Neural cell (in vitro differentiated cells): ENCODE measurements at regions not wholly inside any gene's neighbourhood (a gene's known extent, or its start where the extent isn't known, plus 50 kb on each side); places are given as distances from the start of the nearest gene placed in this dataset.

Experiments used
- H2AFZ ChIP-seq: fragments of 200-600, 300-800 bp; sonication (generic), shearing (Covaris generic); 2 replicates; pipeline ENCODE4 v1.6.0; 2014; ENCODE audit warnings: low read depth, mild to moderate bottlenecking, antibody characterized with exemption, low read length, moderate library complexity
- H3F3A ChIP-seq: fragments of 200-600 bp; shearing (Covaris generic); 2 replicates; pipeline ENCODE4 v1.6.1; 2016; ENCODE audit warnings: mild to moderate bottlenecking, moderate library complexity, mixed read lengths, antibody characterized with exemption, low read length; ENCODE audit not compliant: insufficient read depth, poor library complexity, severe bottlenecking
- H3K27ac ChIP-seq: fragments of 200-600, 300-800 bp; sonication (generic), shearing (Covaris generic); 2 replicates; pipeline ENCODE4 v1.5.1; 2014; ENCODE audit warnings: mild to moderate bottlenecking, low read length, moderate library complexity
- H3K27me3 ChIP-seq: fragments of 300-800, 200-600 bp; sonication (generic), shearing (Covaris generic); 2 replicates; pipeline ENCODE4 v1.6.0; 2014; ENCODE audit warnings: mild to moderate bottlenecking, low read depth, low read length, moderate library complexity; ENCODE audit not compliant: insufficient read depth
- H3K36me3 ChIP-seq: fragments of 300-800, 200-600 bp; sonication (generic), shearing (Covaris generic); 2 replicates; pipeline ENCODE4 v1.5.1; 2014; ENCODE audit warnings: mild to moderate bottlenecking, antibody characterized with exemption, low read length, moderate library complexity; ENCODE audit not compliant: insufficient read depth
- H3K4me2 ChIP-seq: fragments of 300-800, 200-600 bp; sonication (generic), shearing (Covaris generic); 2 replicates; pipeline ENCODE4 v1.6.0; 2014; ENCODE audit warnings: mild to moderate bottlenecking, low read length
- H3K4me3 ChIP-seq: fragments of 300-800, 200-600 bp; sonication (generic), shearing (Covaris generic); 2 replicates; pipeline ENCODE4 v1.5.1; 2014; ENCODE audit warnings: mild to moderate bottlenecking, low read length, moderate library complexity
- H3K79me2 ChIP-seq: fragments of 200-600 bp; shearing (Covaris generic); replicated peaks from 2 replicates; pipeline ENCODE4 v1.6.0; 2014; ENCODE audit warnings: mild to moderate bottlenecking, low read length, moderate library complexity; ENCODE audit not compliant: insufficient read depth
- H3K9ac ChIP-seq: fragments of 300-800, 200-600 bp; sonication (generic), shearing (Covaris generic); 2 replicates; pipeline ENCODE4 v1.6.1; 2016; ENCODE audit warnings: mild to moderate bottlenecking, low read length, mixed read lengths
- H3K9me2 ChIP-seq: fragments of 200-600 bp; shearing (Covaris generic); 2 replicates; pipeline ENCODE4 v1.6.1; 2016; ENCODE audit warnings: mild to moderate bottlenecking, low read length, mixed read lengths; ENCODE audit not compliant: insufficient read depth
- H3K9me3 ChIP-seq: fragments of 200-600, 300-800 bp; sonication (generic), shearing (Covaris generic); 2 replicates; pipeline ENCODE4 v1.6.1; 2016; ENCODE audit warnings: mild to moderate bottlenecking, mixed run types, low read length, moderate library complexity, mixed read lengths
- H4K20me1 ChIP-seq: fragments of 200-600 bp; shearing (Covaris generic); 2 replicates; pipeline ENCODE4 v1.6.1; 2016; ENCODE audit warnings: mild to moderate bottlenecking, mixed run types; ENCODE audit not compliant: insufficient read depth
- EP300 ChIP-seq: fragments of 450-650 bp; conservative IDR thresholded peaks from 2 replicates; pipeline ENCODE4 v1.6.1; 2014; ENCODE audit warnings: antibody characterized with exemption, mild to moderate bottlenecking, moderate library complexity; ENCODE audit not compliant: poor library complexity, severe bottlenecking
- EZH2 ChIP-seq: fragments of 200-600, 300-800 bp; shearing (Covaris generic), sonication (generic); IDR thresholded peaks from 2 replicates; pipeline ENCODE4 v1.6.1; 2014; ENCODE audit warnings: antibody characterized with exemption, low read length, borderline replicate concordance, mild to moderate bottlenecking; ENCODE audit not compliant: insufficient read depth, poor library complexity, severe bottlenecking
- MXI1 ChIP-seq: fragments of 450-650 bp; conservative IDR thresholded peaks from 2 replicates; pipeline ENCODE4 v1.6.1; 2014; ENCODE audit warnings: antibody characterized with exemption, mild to moderate bottlenecking; ENCODE audit not compliant: poor library complexity, severe bottlenecking
- POLR2AphosphoS5 ChIP-seq: IDR thresholded peaks from 2 replicates; pipeline ENCODE4 v1.6.1; 2012
- RAD21 ChIP-seq: fragments of 450-650 bp; conservative IDR thresholded peaks from 2 replicates; pipeline ENCODE4 v1.6.1; 2014; ENCODE audit warnings: antibody characterized with exemption, mild to moderate bottlenecking, moderate library complexity
- REST ChIP-seq: IDR thresholded peaks from 2 replicates; pipeline ENCODE4 v1.6.1; 2012; ENCODE audit warnings: borderline replicate concordance
- SMC3 ChIP-seq: fragments of 450-650 bp; conservative IDR thresholded peaks from 2 replicates; pipeline ENCODE4 v1.6.1; 2014; ENCODE audit warnings: antibody characterized with exemption, mild to moderate bottlenecking, moderate library complexity; ENCODE audit not compliant: poor library complexity
- TAF1 ChIP-seq: IDR thresholded peaks from 2 replicates; pipeline ENCODE4 v1.6.1; 2012; ENCODE audit warnings: low read depth
- TF ChIP-seq, protein P1 (sequence below): fragments of 450-650 bp; IDR thresholded peaks from 2 replicates; pipeline ENCODE4 v1.5.1; 2014; ENCODE audit warnings: antibody characterized with exemption, mild to moderate bottlenecking, moderate library complexity; ENCODE audit not compliant: poor library complexity, severe bottlenecking

DNA sequence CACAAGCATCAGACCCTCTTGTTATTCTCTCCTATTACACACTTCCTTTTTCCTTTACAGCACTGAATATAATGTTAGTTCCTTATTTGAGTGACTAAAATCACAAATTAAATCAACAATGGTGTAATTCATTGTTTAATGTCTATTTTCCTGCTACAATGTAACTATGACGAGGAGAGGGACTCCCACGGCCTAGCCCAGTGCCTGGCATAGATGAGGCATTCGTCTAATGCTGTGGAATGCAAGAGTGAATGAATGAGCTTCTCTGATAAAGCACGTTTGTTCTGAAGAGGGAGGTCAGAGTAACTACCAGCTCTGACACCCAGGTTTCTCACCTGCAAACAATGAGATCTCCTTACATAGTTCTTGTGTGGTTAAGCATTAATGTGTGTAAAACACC lies 479.4 kb downstream of the OMA1 start:
- H2AFZ ChIP-seq: no peak overlapping the region
- no peak overlapping the region for H3K27ac ChIP-seq
- H3K27me3 ChIP-seq: no peaks in the 10 kb centered on the region
- H3K36me3 ChIP-seq: no peaks in the 10 kb centered on the region
- H3K79me2 ChIP-seq: no peaks in the 10 kb centered on the region
- no peak overlapping the region for H3K4me2 ChIP-seq
- no peak overlapping the region for H3K9ac ChIP-seq
- no peaks in the 10 kb centered on the region for H3K9me2 ChIP-seq
- no peaks in the 10 kb centered on the region for H3F3A ChIP-seq
- H3K9me3 ChIP-seq: no peaks in the 10 kb centered on the region
- H3K4me3 ChIP-seq: no peak overlapping the region
- H4K20me1 ChIP-seq: no peaks in the 10 kb centered on the region
- TF ChIP-seq, protein P1, sequence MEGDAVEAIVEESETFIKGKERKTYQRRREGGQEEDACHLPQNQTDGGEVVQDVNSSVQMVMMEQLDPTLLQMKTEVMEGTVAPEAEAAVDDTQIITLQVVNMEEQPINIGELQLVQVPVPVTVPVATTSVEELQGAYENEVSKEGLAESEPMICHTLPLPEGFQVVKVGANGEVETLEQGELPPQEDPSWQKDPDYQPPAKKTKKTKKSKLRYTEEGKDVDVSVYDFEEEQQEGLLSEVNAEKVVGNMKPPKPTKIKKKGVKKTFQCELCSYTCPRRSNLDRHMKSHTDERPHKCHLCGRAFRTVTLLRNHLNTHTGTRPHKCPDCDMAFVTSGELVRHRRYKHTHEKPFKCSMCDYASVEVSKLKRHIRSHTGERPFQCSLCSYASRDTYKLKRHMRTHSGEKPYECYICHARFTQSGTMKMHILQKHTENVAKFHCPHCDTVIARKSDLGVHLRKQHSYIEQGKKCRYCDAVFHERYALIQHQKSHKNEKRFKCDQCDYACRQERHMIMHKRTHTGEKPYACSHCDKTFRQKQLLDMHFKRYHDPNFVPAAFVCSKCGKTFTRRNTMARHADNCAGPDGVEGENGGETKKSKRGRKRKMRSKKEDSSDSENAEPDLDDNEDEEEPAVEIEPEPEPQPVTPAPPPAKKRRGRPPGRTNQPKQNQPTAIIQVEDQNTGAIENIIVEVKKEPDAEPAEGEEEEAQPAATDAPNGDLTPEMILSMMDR: no peak
- TF ChIP-seq SMC3 (no peak), POLR2AphosphoS5 (no peak), TAF1 (no peak), RAD21 (no peak), MXI1 (no peak), REST (no peak), EZH2 (no peak), EP300 (no peak)

GRCh38 chr1:58065520-58065919 lies 481.0 kb downstream of the OMA1 start:
- no peak overlapping the region for H3K4me2 ChIP-seq
- H3K4me3 ChIP-seq: no peak overlapping the region
- no peaks in the 10 kb centered on the region for H3K79me2 ChIP-seq
- H3K27me3 ChIP-seq: no peaks in the 10 kb centered on the region
- no peak overlapping the region for H3K9ac ChIP-seq
- no peaks in the 10 kb centered on the region for H3K36me3 ChIP-seq
- H3K27ac ChIP-seq: no peak overlapping the region
- H3K9me3 ChIP-seq: no peaks in the 10 kb centered on the region
- TF ChIP-seq REST (no peak), MXI1 (no peak), SMC3 (no peak), EZH2 (no peak), POLR2AphosphoS5 (no peak), EP300 (no peak), RAD21 (no peak), TAF1 (no peak)
- TF ChIP-seq, protein P1: no peak
- no peak overlapping the region for H2AFZ ChIP-seq
- H4K20me1 ChIP-seq: no peaks in the 10 kb centered on the region
- H3F3A ChIP-seq: no peaks in the 10 kb centered on the region
- H3K9me2 ChIP-seq: no peaks in the 10 kb centered on the region
